ENCODE measurements at regions not wholly inside any gene's neighbourhood (a gene's known extent, or its start where the extent isn't known, plus 50 kb on each side); places are given as distances from the start of the nearest gene placed in this dataset.
A peak's percentile ranks its signal among the peaks of the same experiment; 100 is the strongest.
"Not testable (repeated sequence)": the region's sequence is repeated elsewhere in the genome, so short reads cannot be mapped to it uniquely, and the experiment has no call there.

DNA sequence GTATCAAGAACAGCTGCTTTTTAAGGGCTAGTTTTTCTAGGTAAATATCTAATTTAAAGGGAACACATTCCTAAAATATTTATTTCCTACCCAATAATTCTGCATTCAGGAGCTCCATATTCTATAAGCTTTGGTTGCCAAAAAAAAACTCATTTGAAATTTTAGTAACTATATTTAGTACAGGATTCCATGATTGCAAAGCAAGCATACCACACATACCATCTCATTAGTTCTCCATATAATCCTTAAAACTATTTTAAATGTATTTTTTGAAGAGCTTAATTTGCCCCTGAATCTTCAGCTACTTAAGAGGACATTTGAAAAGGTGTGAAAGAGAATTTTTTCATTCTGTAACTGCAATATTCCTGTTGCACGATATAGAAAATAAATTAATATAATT lies 877.0 kb downstream of the NR2F1-AS1 start:
- no peak for TF ChIP-seq ZFX (IDR thresholded peaks at IDR 0.05)
- TF ChIP-seq, protein P1, sequence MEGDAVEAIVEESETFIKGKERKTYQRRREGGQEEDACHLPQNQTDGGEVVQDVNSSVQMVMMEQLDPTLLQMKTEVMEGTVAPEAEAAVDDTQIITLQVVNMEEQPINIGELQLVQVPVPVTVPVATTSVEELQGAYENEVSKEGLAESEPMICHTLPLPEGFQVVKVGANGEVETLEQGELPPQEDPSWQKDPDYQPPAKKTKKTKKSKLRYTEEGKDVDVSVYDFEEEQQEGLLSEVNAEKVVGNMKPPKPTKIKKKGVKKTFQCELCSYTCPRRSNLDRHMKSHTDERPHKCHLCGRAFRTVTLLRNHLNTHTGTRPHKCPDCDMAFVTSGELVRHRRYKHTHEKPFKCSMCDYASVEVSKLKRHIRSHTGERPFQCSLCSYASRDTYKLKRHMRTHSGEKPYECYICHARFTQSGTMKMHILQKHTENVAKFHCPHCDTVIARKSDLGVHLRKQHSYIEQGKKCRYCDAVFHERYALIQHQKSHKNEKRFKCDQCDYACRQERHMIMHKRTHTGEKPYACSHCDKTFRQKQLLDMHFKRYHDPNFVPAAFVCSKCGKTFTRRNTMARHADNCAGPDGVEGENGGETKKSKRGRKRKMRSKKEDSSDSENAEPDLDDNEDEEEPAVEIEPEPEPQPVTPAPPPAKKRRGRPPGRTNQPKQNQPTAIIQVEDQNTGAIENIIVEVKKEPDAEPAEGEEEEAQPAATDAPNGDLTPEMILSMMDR (conservative IDR thresholded peaks at IDR 0.05) = no peak
- H3K27ac ChIP-seq = no peak overlapping the region

DNA sequence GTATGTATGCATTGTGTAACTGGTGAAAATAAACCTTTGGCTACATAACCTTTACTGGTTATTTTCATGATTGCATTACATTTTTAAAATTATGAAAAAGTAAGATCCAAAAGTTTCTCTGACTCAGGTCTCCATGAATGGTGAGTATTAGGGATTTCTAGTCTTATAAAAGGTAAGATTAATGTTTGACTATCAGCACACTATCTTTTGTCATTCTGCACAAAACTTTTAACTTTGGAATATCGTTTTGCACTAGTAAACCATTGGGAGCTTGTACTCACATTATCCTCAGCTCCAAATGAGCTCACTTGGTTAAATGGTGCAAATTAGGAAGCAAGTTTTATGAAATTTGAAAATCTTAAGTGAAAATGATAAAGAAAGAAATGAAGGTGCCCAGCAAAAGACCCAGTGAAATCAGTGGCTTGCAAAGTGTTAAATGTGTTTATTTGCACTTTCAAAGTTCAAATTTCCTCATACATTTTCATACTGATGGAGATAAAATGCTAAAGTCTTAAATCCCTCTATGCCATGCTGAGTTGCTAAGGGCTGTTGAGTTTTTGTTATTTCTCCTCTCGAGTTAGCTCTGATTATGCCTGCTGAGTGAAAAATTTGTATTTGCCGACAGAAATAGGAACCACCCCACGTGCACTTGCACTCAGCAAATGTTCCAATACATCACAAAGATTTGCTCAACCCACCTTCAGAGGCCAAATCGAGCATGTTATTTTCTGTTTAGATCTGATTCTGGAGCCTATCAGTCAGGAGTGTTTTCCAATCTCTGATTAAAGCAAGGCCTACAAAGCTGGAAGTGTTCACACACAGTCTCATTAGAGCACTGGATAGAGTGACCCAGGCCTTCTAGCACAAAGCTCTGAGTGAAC lies 885.7 kb downstream of the NR2F1-AS1 start:
- H3K27ac ChIP-seq = no peak overlapping the region
- no peak for TF ChIP-seq ZFX (IDR thresholded peaks at IDR 0.05)
- TF ChIP-seq, protein P1 (conservative IDR thresholded peaks at IDR 0.05) = no peak

DNA sequence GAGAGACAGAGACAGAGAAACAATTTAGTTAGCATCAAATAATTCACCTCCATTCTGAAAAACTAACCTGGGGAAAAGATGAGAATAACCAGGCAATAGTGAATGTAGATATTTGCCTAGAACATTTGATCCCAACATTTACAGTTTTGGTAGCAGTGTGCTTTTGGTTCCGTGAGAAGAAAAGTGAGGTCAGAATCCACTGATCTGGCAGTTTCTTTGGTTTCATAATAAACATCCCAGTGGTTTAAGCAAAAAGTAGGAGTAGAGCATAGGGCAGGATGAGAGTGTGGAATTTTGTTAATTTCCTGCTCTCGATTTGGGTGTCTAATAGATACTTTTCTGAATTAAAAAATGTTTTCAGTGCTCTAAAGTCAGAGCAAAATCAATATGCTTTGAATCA lies 887.0 kb downstream of the NR2F1-AS1 start:
- TF ChIP-seq, protein P1 (conservative IDR thresholded peaks at IDR 0.05) = no peak

DNA sequence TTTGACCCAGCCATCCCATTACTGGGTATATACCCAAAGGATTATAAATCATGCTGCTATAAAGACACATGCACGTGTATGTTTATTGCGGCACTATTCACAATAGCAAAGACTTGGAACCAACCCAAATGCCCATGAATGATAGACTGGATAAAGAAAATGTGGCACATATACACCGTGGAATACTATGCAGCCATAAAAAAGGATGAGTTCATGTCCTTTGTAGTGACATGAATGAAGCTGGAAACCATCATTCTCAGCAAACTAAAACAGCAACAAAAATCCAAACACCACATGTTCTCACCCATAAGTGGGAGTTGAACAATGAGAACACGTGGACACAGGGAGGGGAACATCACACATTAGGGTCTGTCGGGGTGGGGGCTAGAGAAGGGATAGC lies 889.1 kb downstream of the NR2F1-AS1 start:
- H3K27ac ChIP-seq = not testable (repeated sequence)

More for the DNA sequence above, 887.0 kb downstream of the NR2F1-AS1 start:
- no peak overlapping the region for H3K27ac ChIP-seq

DNA sequence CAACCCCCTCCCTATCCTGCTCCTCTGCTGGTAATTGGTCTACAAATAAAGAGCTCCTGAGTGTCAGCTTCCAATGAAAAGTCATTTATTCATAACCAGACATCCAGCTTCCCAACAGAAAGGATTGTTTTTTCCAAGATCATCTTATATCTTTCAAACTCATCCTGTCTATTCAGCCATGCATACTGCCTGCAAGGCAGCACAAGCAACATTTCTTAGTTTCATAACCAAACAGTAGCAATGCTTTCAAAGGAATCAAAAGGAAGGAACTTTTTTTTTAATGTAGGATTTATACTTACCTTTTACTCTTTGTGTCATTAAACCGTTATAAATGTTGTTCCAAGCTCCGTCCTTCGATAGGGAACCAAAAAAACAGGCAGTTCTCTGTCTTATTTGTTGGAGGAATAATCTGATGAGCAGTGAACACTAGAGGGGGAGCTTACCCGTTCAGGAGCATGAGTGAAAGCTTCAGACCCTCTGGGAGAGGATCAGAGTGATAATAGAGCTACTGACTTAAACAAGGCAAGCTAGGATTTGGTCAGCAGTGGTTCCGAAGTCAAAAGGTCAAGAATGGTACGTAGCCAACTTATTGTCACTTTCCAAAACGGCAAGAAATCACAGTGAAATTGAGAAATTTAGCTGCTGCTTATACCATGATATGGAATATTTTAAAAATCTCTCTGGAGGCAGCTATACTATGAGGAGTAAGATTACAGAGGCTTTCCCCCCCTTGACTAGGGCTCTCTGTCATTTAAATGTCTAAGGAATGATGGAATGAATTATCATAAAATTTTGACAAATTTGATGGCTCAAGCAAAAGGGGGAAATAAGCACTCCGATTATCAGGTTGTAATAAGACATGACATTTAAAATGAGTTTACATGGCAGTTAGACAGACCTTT lies 892.9 kb downstream of the NR2F1-AS1 start:
- H3K27ac ChIP-seq = no peak overlapping the region
- TF ChIP-seq, protein P1 (conservative IDR thresholded peaks at IDR 0.05) = peak; percentile 26
- no peak for TF ChIP-seq ZFX (IDR thresholded peaks at IDR 0.05)

DNA sequence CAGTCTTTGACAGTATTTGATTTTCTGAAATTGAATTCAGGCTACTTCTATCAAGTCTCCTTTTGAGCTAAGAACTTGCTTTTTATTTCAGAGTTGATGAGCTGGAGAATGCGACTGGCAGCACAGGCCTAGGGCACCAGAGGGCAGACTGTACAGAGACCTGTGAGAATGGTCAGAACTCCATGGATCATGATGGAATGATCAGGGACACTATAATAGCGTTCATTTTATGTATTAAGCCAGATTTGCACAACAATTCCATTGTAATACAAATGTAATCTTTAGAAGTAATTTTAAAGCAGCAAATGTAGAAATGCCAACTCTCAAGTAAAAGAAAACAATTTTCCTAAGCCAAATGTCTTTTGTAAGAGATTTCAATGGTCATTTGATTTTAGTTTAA lies 902.4 kb downstream of the NR2F1-AS1 start:
- H3K27ac ChIP-seq = no peak overlapping the region
- TF ChIP-seq, protein P1 (conservative IDR thresholded peaks at IDR 0.05) = peak; percentile 64
- TF ChIP-seq ZFX (IDR thresholded peaks at IDR 0.05) = no peak

DNA sequence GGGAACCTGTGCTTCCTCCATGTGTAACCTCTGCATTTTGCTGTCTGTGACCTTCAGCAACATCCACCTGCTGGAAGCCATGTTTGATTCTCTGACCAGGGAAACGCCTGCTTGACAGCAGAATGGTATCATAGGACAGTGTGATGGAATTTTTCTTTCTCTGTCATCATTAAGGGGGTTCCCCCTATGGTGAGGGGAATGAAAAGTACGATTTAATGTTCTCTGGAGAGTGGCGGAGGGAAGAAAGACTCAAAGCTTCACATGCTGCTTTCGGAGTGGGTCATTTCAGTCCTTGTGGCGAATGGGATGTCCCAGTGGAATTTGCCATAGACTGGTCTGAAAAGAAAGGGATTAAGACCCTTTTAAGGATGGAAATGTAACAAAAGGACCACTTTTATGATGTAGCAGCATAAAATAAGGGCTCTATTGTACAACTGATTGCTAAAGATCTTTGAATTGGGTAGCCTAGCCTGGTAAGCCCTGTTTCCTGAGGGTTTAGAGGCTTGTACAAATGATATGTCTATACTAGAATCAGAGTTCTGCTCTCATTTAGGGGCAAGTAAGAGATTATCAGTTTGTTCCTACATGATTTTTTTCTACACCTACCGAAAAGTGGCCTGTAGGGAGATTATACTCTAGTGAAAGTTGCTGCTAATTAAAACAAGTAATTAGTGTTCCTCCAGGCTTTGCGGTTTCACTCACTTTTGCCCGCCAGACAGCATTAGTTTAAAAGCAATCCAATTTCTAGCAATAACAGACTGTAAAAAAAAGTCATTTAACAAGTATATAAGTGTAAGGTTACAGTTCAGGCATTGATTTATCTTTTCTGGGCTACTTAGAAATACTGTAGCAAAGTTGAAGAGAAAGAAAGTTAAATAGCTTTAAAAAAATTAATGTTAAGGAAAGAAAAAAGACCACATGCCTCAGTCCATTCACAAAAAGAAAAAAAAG lies 904.5 kb downstream of the NR2F1-AS1 start:
- H3K27ac ChIP-seq = no peak overlapping the region
- TF ChIP-seq, protein P1 (conservative IDR thresholded peaks at IDR 0.05) = no peak
- no peak for TF ChIP-seq ZFX (IDR thresholded peaks at IDR 0.05)
